SK-N-SH (cell line): ENCODE measurements at regions not wholly inside any gene's neighbourhood (a gene's known extent, or its start where the extent isn't known, plus 50 kb on each side); places are given as distances from the start of the nearest gene placed in this dataset.

Experiments used
- CTCF ChIA-PET: fragments of 300-600, 350-600 bp; formaldehyde crosslinking; extraction: SDS; loops from one replicate; lab custom pipeline; 2021; lab: Yijun Ruan, JAX
- POLR2A ChIA-PET: fragments of 350-600 bp; sonication (Branson Sonifier 250); formaldehyde crosslinking; extraction: SDS; loops from one replicate; lab custom pipeline; 2020; ENCODE audit warnings: antibody characterized with exemption, inconsistent platforms; lab: Yijun Ruan, JAX
- DNase-seq: peaks from one replicate; pipeline ENCODE4 v3.0.0; 2012
- H2AFZ ChIP-seq: fragments of 200-600 bp; sonication (generic); 2 replicates; pipeline ENCODE4 v1.8.1; 2016; ENCODE audit warnings: antibody characterized with exemption, mild to moderate bottlenecking, low read depth
- H3F3A ChIP-seq: fragments of 200-600 bp; sonication (generic); replicated peaks from 2 replicates; pipeline ENCODE3; 2016; ENCODE audit warnings: antibody characterized with exemption, mild to moderate bottlenecking; ENCODE audit not compliant: insufficient read depth
- H3K27ac ChIP-seq, 2 experiments: fragments of 200-500 bp in 1 of 2; fragments of 200-600 bp in 1 of 2; sonication (Bioruptor generic) in 1 of 2; sonication (generic), shearing (Covaris generic) in 1 of 2; 2 replicates each; pipeline versions ENCODE4 v1.5.1 to v1.6.1; 2014 to 2016; ENCODE audit warnings: low read depth in 2 of 2, inconsistent platforms in 1 of 2, low read length in 1 of 2, mild to moderate bottlenecking in 1 of 2, mixed read lengths in 1 of 2
- H3K27me3 ChIP-seq: fragments of 200-600 bp; sonication (generic), shearing (Covaris generic); 2 replicates; pipeline ENCODE4 v1.6.1; 2016; ENCODE audit warnings: mixed run types; ENCODE audit not compliant: insufficient read depth
- H3K36me3 ChIP-seq, 2 experiments: fragments of 200-500 bp in 1 of 2; fragments of 200-600 bp in 1 of 2; sonication (Bioruptor generic) in 1 of 2; sonication (generic) in 1 of 2; replicated peaks in 1 of 2; 2 replicates each; pipeline versions ENCODE3 to v1.5.1; 2014 to 2016; ENCODE audit warnings: low read length in 1 of 2, mild to moderate bottlenecking in 1 of 2; ENCODE audit not compliant: insufficient read depth in 2 of 2, control insufficient read depth in 1 of 2
- H3K4me1 ChIP-seq, 2 experiments: fragments of 200-500 bp in 1 of 2; fragments of 200-600 bp in 1 of 2; sonication (Bioruptor generic) in 1 of 2; sonication (generic), shearing (Covaris generic) in 1 of 2; 2 replicates each; pipeline versions ENCODE4 v1.5.1 to v1.6.1; 2014 to 2016; ENCODE audit warnings: low read depth in 1 of 2, low read length in 1 of 2, mixed run types in 1 of 2; ENCODE audit not compliant: insufficient read depth in 2 of 2, control insufficient read depth in 1 of 2
- H3K4me2 ChIP-seq: fragments of 200-600 bp; sonication (generic), shearing (Covaris generic); 2 replicates; pipeline ENCODE4 v1.6.1; 2017; ENCODE audit warnings: mixed run types
- H3K4me3 ChIP-seq, 2 experiments: fragments of 200-500 bp in 1 of 2; fragments of 200-600 bp in 1 of 2; sonication (Bioruptor generic) in 1 of 2; sonication (generic), shearing (Covaris generic) in 1 of 2; 2 replicates each; pipeline versions ENCODE4 v1.5.1 to v1.8.1; 2014 to 2016; ENCODE audit warnings: low read depth in 2 of 2, inconsistent platforms in 1 of 2, low read length in 1 of 2, mild to moderate bottlenecking in 1 of 2, mixed read lengths in 1 of 2, moderate library complexity in 1 of 2
- H3K79me2 ChIP-seq: fragments of 200-600 bp; sonication (generic); 2 replicates; pipeline ENCODE4 v1.8.1; 2017; ENCODE audit warnings: mild to moderate bottlenecking; ENCODE audit not compliant: insufficient read depth
- H3K9ac ChIP-seq: fragments of 200-600 bp; sonication (generic); 2 replicates; pipeline ENCODE4 v1.6.1; 2017; ENCODE audit warnings: mixed run types
- H3K9me2 ChIP-seq: fragments of 200-600 bp; sonication (generic); 2 replicates; pipeline ENCODE4 v1.6.1; 2017; ENCODE audit warnings: mixed run types
- H3K9me3 ChIP-seq: fragments of 200-600 bp; sonication (generic); 2 replicates; pipeline ENCODE4 v1.6.1; 2017; ENCODE audit warnings: mixed run types, mild to moderate bottlenecking, moderate library complexity
- H4K20me1 ChIP-seq: fragments of 200-600 bp; sonication (generic); 2 replicates; pipeline ENCODE4 v1.6.1; 2017; ENCODE audit warnings: mild to moderate bottlenecking, mixed run types; ENCODE audit not compliant: insufficient read depth
- EP300 ChIP-seq, 2 experiments: IDR thresholded peaks; 2 replicates each; pipeline versions ENCODE4 v1.4.0 to v1.6.1; 2012; ENCODE audit warnings: borderline replicate concordance in 1 of 2, low read depth in 1 of 2, low read length in 1 of 2
- EZH2phosphoT487 ChIP-seq: fragments of 200-600 bp; sonication (generic); IDR thresholded peaks from 2 replicates; pipeline ENCODE4 v1.6.1; 2017; ENCODE audit warnings: low read depth, mixed run types, mild to moderate bottlenecking, antibody characterized with exemption, moderate library complexity, borderline replicate concordance
- FOSL2 ChIP-seq: IDR thresholded peaks from 2 replicates; pipeline ENCODE4 v1.4.0; 2012; ENCODE audit warnings: low read depth, mild to moderate bottlenecking, moderate library complexity, borderline replicate concordance
- FOXM1 ChIP-seq: IDR thresholded peaks from 2 replicates; pipeline ENCODE4 v1.4.0; 2012; ENCODE audit warnings: low read depth, mild to moderate bottlenecking
- IRF3 ChIP-seq: fragments of 150-350 bp; IDR thresholded peaks from 2 replicates; pipeline ENCODE4 v1.6.1; 2016; ENCODE audit warnings: mild to moderate bottlenecking, low read depth, low read length
- JUND ChIP-seq: IDR thresholded peaks from 2 replicates; pipeline ENCODE4 v1.4.0; 2012
- NRF1 ChIP-seq: IDR thresholded peaks from 2 replicates; pipeline ENCODE4 v1.6.1; 2012; ENCODE audit warnings: low read depth, mild to moderate bottlenecking, low read length
- RAD21 ChIP-seq: IDR thresholded peaks from 2 replicates; pipeline ENCODE4 v1.6.1; 2012; ENCODE audit warnings: mild to moderate bottlenecking, low read length
- RFX5 ChIP-seq: IDR thresholded peaks from 2 replicates; pipeline ENCODE4 v1.6.1; 2012; ENCODE audit warnings: mild to moderate bottlenecking, improper control_type of control experiment, low read length
- RXRA ChIP-seq: IDR thresholded peaks from 2 replicates; pipeline ENCODE4 v1.4.0; 2012; ENCODE audit warnings: low read depth, mild to moderate bottlenecking, borderline replicate concordance
- SIN3A ChIP-seq: IDR thresholded peaks from 2 replicates; pipeline ENCODE4 v1.6.1; 2012; ENCODE audit warnings: low read depth, mild to moderate bottlenecking, low read length, moderate library complexity, borderline replicate concordance
- SMC3 ChIP-seq: IDR thresholded peaks from 2 replicates; pipeline ENCODE4 v1.6.1; 2012; ENCODE audit warnings: low read depth, low read length, improper control_type of control experiment
- TEAD4 ChIP-seq: IDR thresholded peaks from 2 replicates; pipeline ENCODE4 v1.4.0; 2012; ENCODE audit warnings: mild to moderate bottlenecking, borderline replicate concordance; ENCODE audit not compliant: insufficient read depth
- USF1 ChIP-seq: IDR thresholded peaks from 2 replicates; pipeline ENCODE4 v1.4.0; 2012; ENCODE audit warnings: low read depth, borderline replicate concordance
- YY1 ChIP-seq: IDR thresholded peaks from 2 replicates; pipeline ENCODE4 v1.4.0; 2012; ENCODE audit warnings: low read depth, mild to moderate bottlenecking
- WGBS: methylation state at CpG from one replicate; pipeline ENCODE4 v1.1.6; 2017; ENCODE audit warnings: low lambda C conversion rate; 5-methylcytosine and 5-hydroxymethylcytosine counted together
- TF ChIP-seq, protein P1 (sequence below): IDR thresholded peaks from 2 replicates; pipeline ENCODE4 v1.4.0; 2012; ENCODE audit warnings: low read depth, borderline replicate concordance
- TF ChIP-seq, protein P2 (sequence below): fragments of 200-600 bp; sonication (generic); IDR thresholded peaks from 2 replicates; pipeline ENCODE4 v1.6.1; 2017; ENCODE audit warnings: antibody characterized with exemption, mild to moderate bottlenecking, moderate library complexity

GRCh38 chr18:56076723-56077122, 488.7 kb upstream of the TCF4 start:
- Histone ChIP-seq H3K4me1 (peaks cover 0 to 3% of the 10 kb centered on the region in 2 experiments; a peak in 1 of 4 replicates), H3K4me2 (no peak overlapping the region), H3K36me3 (no peaks in the 10 kb centered on the region), H2AFZ (no peak overlapping the region), H4K20me1 (no peaks in the 10 kb centered on the region), H3K79me2 (no peaks in the 10 kb centered on the region), H3K9ac (no peak overlapping the region), H3F3A (no peaks in the 10 kb centered on the region), H3K4me3 (no peak overlapping the region), H3K27ac (no peak overlapping the region), H3K9me3 (no peaks in the 10 kb centered on the region), H3K9me2 (no peaks in the 10 kb centered on the region), H3K27me3 (no peaks in the 10 kb centered on the region)
- no peak for DNase-seq
- CTCF ChIA-PET: no interaction called here
- no peak for TF ChIP-seq RFX5
- no peak for TF ChIP-seq TEAD4
- no peak for TF ChIP-seq EZH2phosphoT487
- TF ChIP-seq YY1: no peak
- TF ChIP-seq, protein P1, sequence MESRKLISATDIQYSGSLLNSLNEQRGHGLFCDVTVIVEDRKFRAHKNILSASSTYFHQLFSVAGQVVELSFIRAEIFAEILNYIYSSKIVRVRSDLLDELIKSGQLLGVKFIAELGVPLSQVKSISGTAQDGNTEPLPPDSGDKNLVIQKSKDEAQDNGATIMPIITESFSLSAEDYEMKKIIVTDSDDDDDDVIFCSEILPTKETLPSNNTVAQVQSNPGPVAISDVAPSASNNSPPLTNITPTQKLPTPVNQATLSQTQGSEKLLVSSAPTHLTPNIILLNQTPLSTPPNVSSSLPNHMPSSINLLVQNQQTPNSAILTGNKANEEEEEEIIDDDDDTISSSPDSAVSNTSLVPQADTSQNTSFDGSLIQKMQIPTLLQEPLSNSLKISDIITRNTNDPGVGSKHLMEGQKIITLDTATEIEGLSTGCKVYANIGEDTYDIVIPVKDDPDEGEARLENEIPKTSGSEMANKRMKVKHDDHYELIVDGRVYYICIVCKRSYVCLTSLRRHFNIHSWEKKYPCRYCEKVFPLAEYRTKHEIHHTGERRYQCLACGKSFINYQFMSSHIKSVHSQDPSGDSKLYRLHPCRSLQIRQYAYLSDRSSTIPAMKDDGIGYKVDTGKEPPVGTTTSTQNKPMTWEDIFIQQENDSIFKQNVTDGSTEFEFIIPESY: no peak
- TF ChIP-seq, protein P2, sequence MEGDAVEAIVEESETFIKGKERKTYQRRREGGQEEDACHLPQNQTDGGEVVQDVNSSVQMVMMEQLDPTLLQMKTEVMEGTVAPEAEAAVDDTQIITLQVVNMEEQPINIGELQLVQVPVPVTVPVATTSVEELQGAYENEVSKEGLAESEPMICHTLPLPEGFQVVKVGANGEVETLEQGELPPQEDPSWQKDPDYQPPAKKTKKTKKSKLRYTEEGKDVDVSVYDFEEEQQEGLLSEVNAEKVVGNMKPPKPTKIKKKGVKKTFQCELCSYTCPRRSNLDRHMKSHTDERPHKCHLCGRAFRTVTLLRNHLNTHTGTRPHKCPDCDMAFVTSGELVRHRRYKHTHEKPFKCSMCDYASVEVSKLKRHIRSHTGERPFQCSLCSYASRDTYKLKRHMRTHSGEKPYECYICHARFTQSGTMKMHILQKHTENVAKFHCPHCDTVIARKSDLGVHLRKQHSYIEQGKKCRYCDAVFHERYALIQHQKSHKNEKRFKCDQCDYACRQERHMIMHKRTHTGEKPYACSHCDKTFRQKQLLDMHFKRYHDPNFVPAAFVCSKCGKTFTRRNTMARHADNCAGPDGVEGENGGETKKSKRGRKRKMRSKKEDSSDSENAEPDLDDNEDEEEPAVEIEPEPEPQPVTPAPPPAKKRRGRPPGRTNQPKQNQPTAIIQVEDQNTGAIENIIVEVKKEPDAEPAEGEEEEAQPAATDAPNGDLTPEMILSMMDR: no peak
- no peak for TF ChIP-seq USF1
- TF ChIP-seq SIN3A: no peak
- TF ChIP-seq NRF1: no peak
- TF ChIP-seq SMC3: no peak
- TF ChIP-seq FOSL2: no peak
- TF ChIP-seq EP300 (IDR thresholded peaks at IDR 0.05; ENCODE audit: borderline replicate concordance in 1 of 2, low read depth in 1 of 2, low read length in 1 of 2): no peak
- TF ChIP-seq FOXM1: no peak
- no peak for TF ChIP-seq RAD21
- no peak for TF ChIP-seq IRF3
- no peak for TF ChIP-seq RXRA
- TF ChIP-seq JUND: no peak
- POLR2A ChIA-PET: no interaction called here
- 89% methylated on average over 1 of the region's 1 CpG for WGBS
